GM18873 (cell line): ENCODE measurements at regions not wholly inside any gene's neighbourhood (a gene's known extent, or its start where the extent isn't known, plus 50 kb on each side); places are given as distances from the start of the nearest gene placed in this dataset.

Source experiments
- ATAC-seq: cut with Tn5 transposase; IDR thresholded peaks from one replicate; pipeline ENCODE4 v1.9.1; 2021; ENCODE audit warnings: mild to moderate bottlenecking, moderate library complexity, moderate number of reproducible peaks; ENCODE audit not compliant: unreplicated experiment, low FRiP score

- ATAC-seq, result no peak
These were observed 168.7 kb upstream of the ITGB1 start for GRCh38 chr10:33126742-33127141.

- ATAC-seq, result no peak
These were observed 167.8 kb upstream of the ITGB1 start for GRCh38 chr10:33125522-33126517.

- ATAC-seq, result no peak
These were observed 167.1 kb upstream of the ITGB1 start for GRCh38 chr10:33125111-33125510.

GRCh38 chr10:33123680-33124079, 165.7 kb upstream of the ITGB1 start:
- no peak for ATAC-seq

DNA sequence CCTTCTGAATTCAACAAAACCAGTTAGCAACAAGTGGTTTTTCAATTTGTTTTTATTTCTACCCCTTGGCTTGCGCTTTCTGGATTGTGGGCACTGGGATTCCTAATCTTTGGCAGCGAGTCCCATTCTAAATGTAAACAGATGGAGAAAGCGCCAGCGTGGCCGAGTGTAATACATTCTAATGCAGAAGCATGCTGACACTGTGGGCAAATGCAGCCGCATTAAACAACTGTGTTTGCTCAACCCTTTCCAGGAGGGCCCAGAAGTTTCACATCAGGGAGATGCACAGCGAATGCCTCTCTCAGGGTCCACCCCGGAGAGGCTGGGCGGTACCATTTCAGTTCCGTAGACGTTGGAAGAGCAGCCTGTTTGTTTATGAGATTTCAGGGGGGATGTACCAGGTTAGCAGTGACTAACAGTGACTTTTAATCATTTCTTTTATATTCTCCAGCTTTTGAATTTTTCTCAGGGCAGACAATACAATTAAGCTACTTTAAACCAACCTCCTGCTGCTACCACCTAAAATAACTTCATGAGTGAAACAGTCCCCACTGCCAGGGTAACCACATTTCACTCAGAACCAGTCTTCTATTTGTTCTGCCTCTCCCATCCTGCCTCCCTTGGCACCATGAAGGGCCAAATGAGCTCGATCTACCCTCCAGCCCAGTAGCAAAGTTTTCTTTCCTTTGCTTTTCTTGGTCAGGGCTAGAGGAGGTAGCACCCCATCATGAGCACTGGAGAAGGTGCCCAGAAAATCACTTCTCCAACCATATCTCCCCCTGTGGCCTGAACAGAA, 164.2 kb upstream of the ITGB1 start:
- no peak for ATAC-seq

DNA sequence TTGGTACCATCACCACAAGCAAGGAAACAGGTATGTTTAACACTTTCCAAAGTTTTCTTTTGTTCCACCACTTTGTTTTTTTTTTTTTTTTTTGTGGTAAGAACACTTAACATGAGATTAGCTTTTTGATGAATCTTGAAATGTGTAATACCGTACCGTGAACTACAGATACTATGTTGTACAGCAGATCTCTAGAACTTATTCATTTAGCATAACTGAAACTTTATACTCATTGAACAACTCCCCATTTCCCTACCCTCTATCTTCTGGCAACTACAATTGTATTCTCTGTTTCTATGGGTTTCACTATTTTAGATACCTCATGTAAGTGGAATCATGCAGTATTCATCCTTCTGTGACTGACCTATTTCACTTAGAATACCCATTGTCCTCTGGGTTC, 162.7 kb upstream of the ITGB1 start:
- ATAC-seq, result no peak

DNA sequence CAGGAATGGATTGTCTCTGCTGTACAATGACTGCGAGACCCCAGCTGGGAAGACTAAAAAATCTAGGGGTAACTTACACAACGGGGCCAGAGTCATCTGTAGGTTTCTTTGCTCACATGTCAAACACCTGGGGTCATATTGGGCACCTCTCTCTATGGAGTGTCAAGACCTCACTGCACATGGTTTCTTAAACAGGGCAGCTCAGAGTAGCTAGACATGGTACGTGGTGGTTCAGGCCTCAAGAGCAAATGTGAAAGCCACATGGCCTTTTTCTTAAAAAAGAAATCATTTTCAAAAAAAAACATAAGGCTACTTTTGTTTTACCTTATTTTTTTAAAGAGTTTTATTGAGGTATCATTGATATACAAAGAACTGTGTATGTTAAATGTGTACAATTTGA, 162.2 kb upstream of the ITGB1 start:
- ATAC-seq, result no peak

- no peak for ATAC-seq
These were observed 159.8 kb upstream of the ITGB1 start for GRCh38 chr10:33117816-33118215.

DNA sequence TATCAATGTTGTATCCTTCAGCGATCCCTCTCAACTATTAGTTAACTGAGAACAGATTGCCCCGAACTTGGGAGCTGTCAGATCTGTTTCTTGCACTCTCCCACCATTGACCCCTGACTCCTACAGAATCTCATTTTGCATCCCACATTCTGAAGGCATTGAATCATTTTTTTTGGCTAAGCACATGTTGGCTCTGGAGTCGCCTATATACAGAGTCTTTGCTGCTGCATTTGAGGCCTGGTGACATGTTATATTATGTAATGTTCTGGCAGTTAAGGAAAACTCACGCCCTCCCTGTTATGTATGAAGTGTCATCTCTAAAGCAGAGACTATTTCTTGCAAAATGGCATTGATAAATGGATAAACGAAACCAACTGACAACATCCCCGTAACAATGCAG, 159.2 kb upstream of the ITGB1 start:
- ATAC-seq, result no peak

DNA sequence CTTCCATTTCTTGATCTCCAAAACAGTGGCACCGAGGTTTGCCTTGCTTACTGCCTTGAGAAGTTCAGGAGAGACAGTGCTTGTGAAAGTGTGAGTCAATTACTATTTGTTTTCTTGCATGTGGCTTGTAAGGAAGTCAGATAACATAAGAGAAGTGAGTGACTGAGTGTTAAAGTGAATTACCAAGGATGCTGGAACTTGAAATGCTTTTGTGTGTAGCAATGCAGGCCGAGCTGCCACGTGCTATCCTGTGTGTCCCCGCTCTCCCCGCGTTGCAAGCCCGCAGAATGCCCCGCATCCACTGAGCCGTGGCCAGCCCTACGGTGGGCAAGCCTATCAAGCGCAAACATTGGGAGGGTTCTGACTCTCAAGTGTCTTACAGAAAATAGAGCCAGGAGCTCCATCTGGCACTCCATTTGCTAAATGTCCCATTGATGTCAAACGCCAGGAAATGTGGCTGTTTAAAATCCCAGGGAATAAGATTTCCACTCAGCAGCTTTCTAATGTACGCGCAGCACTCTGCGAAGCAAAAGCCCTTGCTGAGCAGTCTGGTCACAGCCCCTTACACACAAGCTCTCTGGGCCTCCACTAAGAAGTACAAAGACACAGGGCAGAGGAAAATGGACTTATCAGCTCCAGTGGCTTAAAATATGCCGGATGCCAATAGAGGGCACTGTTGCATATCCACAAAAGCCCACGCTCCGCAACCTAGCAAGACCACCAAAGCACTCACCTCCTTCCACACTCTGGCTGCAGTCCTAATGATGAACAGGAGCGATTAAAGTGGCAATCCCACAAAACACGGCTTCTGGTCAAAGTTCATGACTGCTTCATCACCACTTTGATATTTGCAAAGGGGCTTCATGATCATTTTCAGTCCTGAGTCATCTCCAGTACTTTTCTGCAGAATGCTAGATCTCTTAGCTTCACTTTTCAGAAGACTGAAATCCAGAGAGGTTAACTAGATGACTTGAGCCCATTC, 158.0 kb upstream of the ITGB1 start:
- no peak for ATAC-seq

DNA sequence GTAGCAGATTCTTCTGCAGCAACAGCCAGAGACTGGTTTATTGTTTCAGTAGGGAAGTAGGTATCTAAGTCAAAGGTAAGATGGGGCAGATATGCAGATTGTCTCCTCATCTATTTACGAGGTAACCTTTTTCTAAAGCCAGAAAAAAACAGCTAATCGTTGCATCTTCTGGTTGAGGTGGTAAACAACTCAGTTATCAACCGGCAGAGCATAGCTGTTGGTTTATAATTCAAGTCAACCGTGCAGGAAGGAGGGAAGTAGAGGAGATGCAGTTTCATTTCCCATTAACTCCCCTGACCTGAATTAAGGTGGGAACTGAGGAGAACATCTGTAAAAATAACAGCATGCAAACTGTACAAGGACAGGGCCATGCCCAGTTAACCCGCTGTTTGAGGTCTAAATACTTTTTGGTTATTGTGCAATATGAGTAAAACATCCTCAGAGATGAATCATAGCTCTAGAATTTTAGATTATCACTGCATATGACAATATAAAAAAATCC, 156.5 kb upstream of the ITGB1 start:
- no peak for ATAC-seq

DNA sequence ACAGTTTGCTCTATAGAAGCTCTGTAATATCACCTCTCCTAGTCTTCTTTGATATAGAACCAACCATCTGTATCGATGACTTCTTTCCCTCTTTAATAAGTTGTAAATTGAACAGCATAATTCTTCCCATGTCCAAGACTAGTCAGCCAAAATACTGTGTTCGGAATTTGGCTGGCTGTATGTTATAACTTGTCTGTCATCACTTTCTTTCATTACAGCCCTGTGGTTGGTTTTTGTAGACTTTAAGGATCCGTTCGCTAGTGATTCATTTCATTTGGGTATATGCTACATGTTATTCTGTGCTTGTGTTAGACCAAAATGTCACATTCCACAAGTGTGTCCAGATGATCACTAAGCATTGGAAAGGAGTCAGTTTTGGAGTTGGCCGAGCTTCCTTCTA, 155.4 kb upstream of the ITGB1 start:
- ATAC-seq, result no peak

- no peak for ATAC-seq
These were observed 154.9 kb upstream of the ITGB1 start for GRCh38 chr10:33112831-33113455.

DNA sequence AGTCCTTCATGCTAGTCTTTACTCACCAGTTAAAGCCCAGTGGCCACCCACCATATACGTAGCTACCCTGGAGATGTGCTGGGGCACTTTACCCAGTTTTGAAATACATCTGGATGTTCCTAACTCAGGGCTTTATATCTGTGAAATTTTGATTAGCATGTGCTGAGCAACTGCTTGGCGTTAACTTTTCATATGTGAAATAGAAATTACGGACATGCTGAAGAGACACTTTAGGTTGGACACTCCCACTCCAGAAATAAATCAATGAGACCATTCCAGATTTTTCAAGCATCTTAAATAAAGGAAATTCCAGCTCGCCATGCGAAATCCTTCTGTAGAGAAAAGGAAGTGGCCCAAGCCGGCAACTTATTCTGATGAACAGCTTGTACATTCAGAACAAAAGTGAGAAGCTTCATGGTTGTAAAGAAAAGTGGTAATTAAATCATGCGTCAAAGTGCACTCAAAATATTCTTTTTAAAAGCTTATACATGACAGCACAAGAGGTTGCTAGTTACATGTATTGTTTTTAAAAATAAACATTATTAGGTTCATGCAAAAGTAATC, 153.5 kb upstream of the ITGB1 start:
- no peak for ATAC-seq

- ATAC-seq, result no peak
These were observed 151.9 kb upstream of the ITGB1 start for GRCh38 chr10:33109788-33110469.

GRCh38 chr10:33109384-33109783, 151.4 kb upstream of the ITGB1 start:
- ATAC-seq, result no peak

DNA sequence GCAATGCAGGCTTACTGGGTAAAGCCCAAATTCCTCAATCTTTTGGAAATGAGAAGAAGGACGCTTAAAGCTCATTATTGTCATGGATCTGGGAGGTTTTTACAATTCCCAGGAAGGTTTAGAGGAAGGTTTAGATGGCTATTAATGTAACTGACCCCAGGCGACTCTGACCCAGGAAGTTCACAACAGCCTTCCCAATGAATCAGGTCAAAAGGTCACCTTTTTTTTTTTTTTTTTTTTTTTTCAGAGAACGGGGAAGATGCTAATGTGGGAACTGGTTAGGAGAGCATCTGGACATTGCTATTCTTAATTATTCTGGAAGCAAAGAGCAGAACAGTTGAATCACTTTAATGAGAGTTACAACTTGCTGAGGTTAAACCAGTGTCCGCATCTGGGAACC, 149.9 kb upstream of the ITGB1 start:
- no peak for ATAC-seq

DNA sequence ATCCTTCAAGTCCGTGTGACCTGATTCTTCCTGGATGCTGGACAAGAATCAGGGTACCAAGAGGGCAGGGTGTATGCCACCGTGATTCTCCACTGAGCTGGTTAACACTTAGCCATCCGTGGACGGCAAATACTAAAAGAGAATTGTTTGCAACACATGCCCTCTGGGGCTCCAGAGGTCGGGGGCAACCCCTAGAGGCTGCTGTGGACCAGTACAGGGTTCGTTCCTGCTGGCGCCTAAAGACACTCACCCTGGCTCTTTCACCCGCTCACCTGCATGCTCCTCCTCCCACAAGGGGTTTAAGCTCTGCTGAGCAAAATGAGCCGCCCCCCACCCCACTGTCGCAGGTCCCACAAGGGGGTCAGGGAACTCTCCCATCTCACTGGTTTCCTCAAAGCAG, 148.7 kb upstream of the ITGB1 start:
- ATAC-seq, result no peak

- ATAC-seq, result no peak
These were observed 145.9 kb upstream of the ITGB1 start for GRCh38 chr10:33103863-33104379.
